ENCODE measurements at regions not wholly inside any gene's neighbourhood (a gene's known extent, or its start where the extent isn't known, plus 50 kb on each side); places are given as distances from the start of the nearest gene placed in this dataset.

DNA sequence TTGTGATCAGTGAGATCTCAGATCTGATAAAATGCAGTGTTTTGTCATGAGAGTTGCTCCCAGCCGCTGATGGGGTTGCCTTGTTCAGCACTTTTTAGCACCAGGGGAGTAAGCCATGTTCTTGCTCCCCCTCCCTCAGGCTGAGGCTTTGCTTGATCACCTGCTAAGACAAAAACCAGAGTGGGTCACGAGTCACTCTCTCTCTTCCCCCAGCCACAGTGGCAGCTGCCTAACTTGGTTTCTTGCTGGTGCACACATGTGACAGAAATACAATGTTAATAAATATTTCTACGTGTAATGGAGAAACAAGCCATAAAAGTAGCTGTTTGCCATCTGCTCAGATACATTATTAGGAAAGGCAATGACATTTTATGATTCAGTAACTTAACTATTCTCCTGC is 212.4 kb upstream of the DMRT1 start:
- Histone ChIP-seq H3K79me2 (ENCODE audit: insufficient read depth, low read length) (peaks cover 16% of the 10 kb centered on the region), H3K27me3 (ENCODE audit: insufficient read depth, low read length, poor library complexity, severe bottlenecking) (no peaks in the 10 kb centered on the region), H4K20me1 (ENCODE audit: insufficient read depth, low read length, poor library complexity, severe bottlenecking) (no peaks in the 10 kb centered on the region), H3K4me1 (ENCODE audit: insufficient read depth, low read length, poor library complexity, severe bottlenecking) (peaks cover 83% of the 10 kb centered on the region), H3K9me2 (replicated peaks; ENCODE audit: low read depth, low read length) (no peaks in the 10 kb centered on the region), H3K36me3 (ENCODE audit: insufficient read depth, low read length) (no peaks in the 10 kb centered on the region), H3K9me3 (ENCODE audit: insufficient read depth, low read depth, low read length) (peaks cover 6% of the 10 kb centered on the region), H3K9ac (ENCODE audit: low read depth, low read length, poor library complexity, severe bottlenecking) (peak overlapping the region; percentile 61), H3F3A (ENCODE audit: low read depth) (peaks cover 11% of the 10 kb centered on the region), H2AFZ (ENCODE audit: low read length) (peak overlapping the region; percentile 48; the same call in 1 of the 2 replicates), H3K4me3 (ENCODE audit: low read length, poor library complexity, severe bottlenecking) (peak overlapping the region; percentile 70), H3K4me2 (ENCODE audit: low read depth, low read length, poor library complexity, severe bottlenecking) (peak overlapping the region; percentile 74)
- TF ChIP-seq EZH2phosphoT487 (IDR thresholded peaks at IDR 0.05; ENCODE audit: borderline replicate concordance) = no peak
- TF ChIP-seq, protein P1, sequence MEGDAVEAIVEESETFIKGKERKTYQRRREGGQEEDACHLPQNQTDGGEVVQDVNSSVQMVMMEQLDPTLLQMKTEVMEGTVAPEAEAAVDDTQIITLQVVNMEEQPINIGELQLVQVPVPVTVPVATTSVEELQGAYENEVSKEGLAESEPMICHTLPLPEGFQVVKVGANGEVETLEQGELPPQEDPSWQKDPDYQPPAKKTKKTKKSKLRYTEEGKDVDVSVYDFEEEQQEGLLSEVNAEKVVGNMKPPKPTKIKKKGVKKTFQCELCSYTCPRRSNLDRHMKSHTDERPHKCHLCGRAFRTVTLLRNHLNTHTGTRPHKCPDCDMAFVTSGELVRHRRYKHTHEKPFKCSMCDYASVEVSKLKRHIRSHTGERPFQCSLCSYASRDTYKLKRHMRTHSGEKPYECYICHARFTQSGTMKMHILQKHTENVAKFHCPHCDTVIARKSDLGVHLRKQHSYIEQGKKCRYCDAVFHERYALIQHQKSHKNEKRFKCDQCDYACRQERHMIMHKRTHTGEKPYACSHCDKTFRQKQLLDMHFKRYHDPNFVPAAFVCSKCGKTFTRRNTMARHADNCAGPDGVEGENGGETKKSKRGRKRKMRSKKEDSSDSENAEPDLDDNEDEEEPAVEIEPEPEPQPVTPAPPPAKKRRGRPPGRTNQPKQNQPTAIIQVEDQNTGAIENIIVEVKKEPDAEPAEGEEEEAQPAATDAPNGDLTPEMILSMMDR (conservative IDR thresholded peaks at IDR 0.05; ENCODE audit: low read length) = no peak

DNA sequence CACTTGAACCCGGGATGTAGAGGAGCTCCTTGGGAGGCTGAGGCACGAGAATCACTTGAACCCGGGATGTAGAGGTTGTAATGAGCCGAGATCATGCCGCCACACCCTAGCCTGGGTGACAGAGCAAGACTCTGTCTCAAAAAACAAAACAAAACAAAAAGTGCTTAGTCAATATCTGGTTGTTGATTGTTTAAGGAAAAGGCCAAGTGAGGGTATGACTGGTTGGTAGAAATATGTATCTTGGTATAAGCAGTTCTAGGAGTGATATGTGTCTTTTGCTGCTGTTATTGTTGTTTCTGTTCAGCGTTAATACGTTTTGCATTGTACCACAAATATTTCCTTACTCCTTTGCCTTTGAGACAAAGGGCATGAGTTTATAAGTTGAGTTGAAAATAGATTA is 210.7 kb upstream of the DMRT1 start:
- H3K9me2 ChIP-seq (replicated peaks; ENCODE audit: low read depth, low read length) = no peaks in the 10 kb centered on the region
- H2AFZ ChIP-seq (ENCODE audit: low read length) = no peak overlapping the region
- H3K4me2 ChIP-seq (ENCODE audit: low read depth, low read length, poor library complexity, severe bottlenecking) = peak overlapping the region; percentile 74
- H3K36me3 ChIP-seq (ENCODE audit: insufficient read depth, low read length) = no peaks in the 10 kb centered on the region
- H3K9me3 ChIP-seq (ENCODE audit: insufficient read depth, low read depth, low read length) = peaks cover 13% of the 10 kb centered on the region
- no peak for TF ChIP-seq EZH2phosphoT487 (IDR thresholded peaks at IDR 0.05; ENCODE audit: borderline replicate concordance)
- TF ChIP-seq, protein P1 (conservative IDR thresholded peaks at IDR 0.05; ENCODE audit: low read length) = no peak
- peak overlapping the region; percentile 70 for H3K4me3 ChIP-seq (ENCODE audit: low read length, poor library complexity, severe bottlenecking)
- no peaks in the 10 kb centered on the region for H4K20me1 ChIP-seq (ENCODE audit: insufficient read depth, low read length, poor library complexity, severe bottlenecking)
- H3K4me1 ChIP-seq (ENCODE audit: insufficient read depth, low read length, poor library complexity, severe bottlenecking) = peaks cover 70% of the 10 kb centered on the region
- peaks cover 16% of the 10 kb centered on the region for H3K79me2 ChIP-seq (ENCODE audit: insufficient read depth, low read length)
- H3K9ac ChIP-seq (ENCODE audit: low read depth, low read length, poor library complexity, severe bottlenecking) = peak overlapping the region; percentile 81
- no peaks in the 10 kb centered on the region for H3K27me3 ChIP-seq (ENCODE audit: insufficient read depth, low read length, poor library complexity, severe bottlenecking)
- peaks cover 11% of the 10 kb centered on the region for H3F3A ChIP-seq (ENCODE audit: low read depth)

DNA sequence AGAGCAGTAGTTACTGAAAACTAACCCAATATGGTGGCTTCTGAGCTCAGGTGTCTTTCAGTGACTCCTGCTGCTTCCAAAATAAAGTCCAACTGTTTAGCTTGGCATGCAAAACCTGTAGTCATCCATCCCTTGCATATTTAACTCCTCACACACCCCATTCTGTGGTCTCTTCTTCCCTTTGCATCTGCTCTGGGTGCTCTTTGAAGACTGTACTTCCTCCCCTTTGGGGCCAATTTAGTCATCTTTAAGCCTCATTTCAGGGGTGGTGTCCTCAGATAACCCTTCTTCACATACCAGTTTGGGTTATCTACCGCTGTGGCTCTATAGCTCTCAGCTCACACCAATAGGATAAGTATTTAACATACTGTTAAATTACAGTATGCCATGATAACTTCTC is 209.9 kb upstream of the DMRT1 start:
- no peak overlapping the region for H2AFZ ChIP-seq (ENCODE audit: low read length)
- TF ChIP-seq EZH2phosphoT487 (IDR thresholded peaks at IDR 0.05; ENCODE audit: borderline replicate concordance) = no peak
- TF ChIP-seq, protein P1 (conservative IDR thresholded peaks at IDR 0.05; ENCODE audit: low read length) = no peak

More for the DNA sequence above, 209.9 kb upstream of the DMRT1 start:
- peaks cover 13% of the 10 kb centered on the region for H3K9me3 ChIP-seq (ENCODE audit: insufficient read depth, low read depth, low read length)
- H3K4me3 ChIP-seq (ENCODE audit: low read length, poor library complexity, severe bottlenecking) = peak overlapping the region; percentile 70
- H3K27me3 ChIP-seq (ENCODE audit: insufficient read depth, low read length, poor library complexity, severe bottlenecking) = no peaks in the 10 kb centered on the region
- peaks cover 16% of the 10 kb centered on the region for H3K79me2 ChIP-seq (ENCODE audit: insufficient read depth, low read length)
- H3K36me3 ChIP-seq (ENCODE audit: insufficient read depth, low read length) = no peaks in the 10 kb centered on the region
- H3K4me1 ChIP-seq (ENCODE audit: insufficient read depth, low read length, poor library complexity, severe bottlenecking) = peaks cover 62% of the 10 kb centered on the region
- peak overlapping the region; percentile 81 for H3K9ac ChIP-seq (ENCODE audit: low read depth, low read length, poor library complexity, severe bottlenecking)
- no peaks in the 10 kb centered on the region for H4K20me1 ChIP-seq (ENCODE audit: insufficient read depth, low read length, poor library complexity, severe bottlenecking)
- H3K9me2 ChIP-seq (replicated peaks; ENCODE audit: low read depth, low read length) = no peaks in the 10 kb centered on the region
- peaks cover 11% of the 10 kb centered on the region for H3F3A ChIP-seq (ENCODE audit: low read depth)
- H3K4me2 ChIP-seq (ENCODE audit: low read depth, low read length, poor library complexity, severe bottlenecking) = peak overlapping the region; percentile 74
